ENCODE measurements at regions not wholly inside any gene's neighbourhood (a gene's known extent, or its start where the extent isn't known, plus 50 kb on each side); places are given as distances from the start of the nearest gene placed in this dataset.

DNA sequence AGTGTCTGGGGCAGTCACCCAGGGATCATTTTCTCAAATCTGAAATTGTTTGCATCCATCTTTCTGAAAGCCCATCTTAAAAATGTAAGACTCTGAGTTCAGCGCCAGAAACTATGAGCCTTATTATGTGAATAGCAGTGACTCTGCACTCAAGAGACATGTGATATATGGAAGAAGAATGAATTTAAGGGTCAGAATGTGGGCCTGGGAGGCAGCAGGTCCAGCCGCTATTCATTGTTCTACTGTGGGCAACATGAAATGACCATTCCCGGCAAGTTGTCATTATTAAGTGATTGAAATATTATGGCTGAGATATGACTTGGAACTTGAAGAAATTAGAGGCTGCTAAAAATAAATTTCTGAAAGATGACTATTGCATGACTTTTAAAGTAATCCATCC, 228.6 kb upstream of the ARRDC4 start:
- FAIRE-seq: no peak

DNA sequence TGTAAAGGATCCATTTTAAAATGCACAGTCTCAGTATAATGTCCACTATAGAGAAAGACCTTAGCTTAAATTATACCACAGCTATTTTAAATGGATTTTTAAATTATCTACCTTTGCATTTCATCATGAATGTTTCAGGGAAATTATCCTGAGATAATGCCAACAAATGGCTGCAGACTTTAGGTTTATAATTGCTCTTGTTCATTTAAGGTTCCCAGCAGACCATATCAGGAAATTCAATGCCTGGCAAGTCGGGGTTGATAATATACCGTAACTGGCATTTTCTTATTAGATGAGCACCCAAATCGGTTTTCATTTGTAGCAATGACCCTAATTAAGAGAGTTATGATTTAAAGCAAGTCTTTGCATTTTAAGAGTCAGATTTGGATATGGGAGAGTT, 227.1 kb upstream of the ARRDC4 start:
- no peak for FAIRE-seq

DNA sequence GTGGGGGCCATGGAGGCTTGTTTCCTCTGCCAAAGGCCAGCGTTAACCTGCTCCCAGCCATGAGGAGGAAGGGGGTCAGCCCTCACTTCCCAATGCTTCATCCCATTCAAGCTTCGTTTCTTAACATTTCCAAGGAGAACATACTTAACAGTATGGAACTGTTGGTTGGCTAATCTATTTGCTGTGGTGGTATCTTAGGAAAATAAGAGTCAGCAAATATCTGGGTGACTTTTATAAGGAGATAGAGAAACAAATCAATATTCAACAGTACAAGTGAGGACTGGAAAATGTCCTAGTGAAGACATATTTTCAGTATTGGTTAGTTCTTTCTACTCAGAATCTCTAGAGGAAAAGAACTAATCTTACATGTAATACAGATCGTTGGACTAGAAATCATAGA, 223.8 kb upstream of the ARRDC4 start:
- FAIRE-seq: no peak

DNA sequence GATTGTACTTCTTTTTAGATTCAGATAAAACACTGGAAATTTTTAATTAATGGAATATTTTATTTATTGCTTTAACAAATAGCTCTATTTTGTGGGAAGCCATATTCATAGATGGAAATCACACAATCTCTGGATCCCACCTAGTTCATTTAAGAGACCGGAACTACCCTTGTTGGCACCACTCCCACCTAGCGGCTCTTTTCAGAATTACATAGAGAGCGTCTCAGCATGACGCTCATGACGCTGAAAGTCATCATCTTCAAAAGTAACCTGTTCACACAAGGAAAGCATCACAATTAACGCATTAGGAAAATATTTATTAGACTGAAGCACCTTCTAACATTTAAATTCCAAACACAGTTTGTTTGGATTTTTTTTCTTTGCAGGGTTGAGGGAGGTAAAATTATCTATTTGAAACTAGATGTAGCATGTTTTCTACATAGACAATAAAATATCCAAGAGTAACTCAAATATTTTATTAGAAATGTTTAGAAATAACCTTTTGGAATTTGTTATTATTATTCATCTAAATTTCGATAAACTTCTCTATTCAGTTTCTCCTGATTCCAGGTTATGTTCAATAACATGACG, 214.9 kb upstream of the ARRDC4 start:
- no peak for FAIRE-seq

DNA sequence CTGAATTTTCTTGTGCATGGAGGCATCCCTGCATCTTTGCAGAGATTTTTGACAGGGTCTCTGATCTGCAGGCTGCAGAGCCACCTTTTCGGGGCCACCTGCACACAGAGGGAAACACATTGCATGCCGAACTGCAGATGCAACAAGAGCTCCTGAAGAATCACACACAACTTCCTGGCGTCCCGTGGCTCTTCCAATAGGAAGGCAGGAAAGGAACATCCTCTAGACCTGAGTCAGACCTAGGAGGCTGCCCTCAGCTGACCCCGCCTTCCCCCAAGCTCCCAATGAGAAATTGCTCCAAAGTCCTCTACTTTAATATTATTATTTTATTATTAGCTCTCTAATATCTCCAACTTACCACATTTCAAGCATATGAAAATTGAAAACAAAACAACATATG, 213.2 kb upstream of the ARRDC4 start:
- FAIRE-seq: no peak

DNA sequence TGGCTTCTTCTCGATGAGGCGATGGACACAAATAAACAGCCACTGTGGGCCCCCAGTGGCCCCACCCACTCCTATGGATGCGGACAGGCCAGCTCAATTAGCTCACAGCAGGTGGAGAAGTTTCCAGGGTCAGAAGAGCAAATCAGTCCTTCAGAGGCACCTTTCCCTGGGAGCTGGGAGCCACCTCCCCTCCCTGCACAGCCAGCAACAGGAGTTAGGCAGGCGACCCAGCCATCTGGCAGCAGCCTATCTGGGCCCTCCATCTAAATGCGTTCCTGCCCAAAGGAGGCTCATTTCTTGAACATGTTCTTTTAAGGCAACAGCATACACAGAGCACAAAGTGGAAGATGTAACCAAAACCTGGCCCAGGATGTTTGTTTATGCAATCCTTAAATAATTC, 211.9 kb upstream of the ARRDC4 start:
- FAIRE-seq: no peak

DNA sequence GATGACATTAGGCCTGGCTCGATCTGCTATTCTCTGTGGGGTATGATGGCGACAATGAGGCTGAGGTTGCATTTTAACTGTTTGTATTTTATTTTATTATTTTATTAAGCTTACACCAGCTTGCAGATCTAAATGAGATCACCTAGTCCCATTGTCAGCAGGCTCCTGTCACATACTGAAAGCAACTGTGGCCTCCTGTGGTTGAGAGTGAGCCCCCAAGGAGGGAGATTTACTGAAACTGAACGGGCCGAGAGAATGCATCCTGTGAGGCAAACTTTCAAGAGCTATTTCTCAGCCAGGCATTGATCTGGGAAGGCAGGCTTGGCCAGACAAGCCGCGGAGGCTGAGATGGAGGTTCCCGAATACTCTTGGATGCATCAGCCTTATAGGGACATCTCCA, 210.4 kb upstream of the ARRDC4 start:
- FAIRE-seq: no peak

DNA sequence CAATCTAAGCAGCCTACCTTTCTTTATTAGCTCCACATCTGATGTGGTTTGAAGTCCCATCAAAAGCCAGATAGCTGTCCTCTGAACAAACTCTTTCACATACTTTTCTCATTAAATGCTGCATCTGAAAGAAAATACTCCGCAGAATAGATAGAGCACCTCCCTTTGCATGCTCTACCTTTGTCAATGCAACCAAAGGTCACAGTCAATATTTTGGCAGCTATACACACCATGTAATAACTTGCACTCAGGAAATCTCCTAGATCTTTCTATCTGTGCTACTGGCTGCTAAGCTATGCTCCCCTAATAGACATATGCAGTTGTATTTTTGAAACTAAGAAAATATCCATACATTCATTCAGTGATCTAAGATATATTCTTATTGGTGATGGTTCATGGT, 204.8 kb upstream of the ARRDC4 start:
- FAIRE-seq: no peak

DNA sequence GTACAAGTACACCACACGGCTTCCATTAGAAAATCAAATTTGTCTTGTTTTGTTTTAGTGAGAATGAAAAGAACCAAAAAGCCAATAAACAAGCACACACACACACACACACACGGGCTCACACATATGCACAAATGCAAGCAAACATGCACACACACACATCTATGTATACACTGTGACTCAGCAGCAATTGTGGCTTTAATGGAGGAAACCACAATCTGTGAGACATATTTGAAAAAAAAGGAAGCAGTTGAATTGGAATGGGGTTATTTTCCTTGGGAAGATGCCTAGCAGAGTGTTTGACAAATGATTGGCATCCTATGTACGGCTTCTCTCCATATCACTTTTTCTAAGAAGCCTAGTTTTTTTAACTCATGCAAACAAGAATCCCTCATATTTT, 201.1 kb upstream of the ARRDC4 start:
- FAIRE-seq: no peak

DNA sequence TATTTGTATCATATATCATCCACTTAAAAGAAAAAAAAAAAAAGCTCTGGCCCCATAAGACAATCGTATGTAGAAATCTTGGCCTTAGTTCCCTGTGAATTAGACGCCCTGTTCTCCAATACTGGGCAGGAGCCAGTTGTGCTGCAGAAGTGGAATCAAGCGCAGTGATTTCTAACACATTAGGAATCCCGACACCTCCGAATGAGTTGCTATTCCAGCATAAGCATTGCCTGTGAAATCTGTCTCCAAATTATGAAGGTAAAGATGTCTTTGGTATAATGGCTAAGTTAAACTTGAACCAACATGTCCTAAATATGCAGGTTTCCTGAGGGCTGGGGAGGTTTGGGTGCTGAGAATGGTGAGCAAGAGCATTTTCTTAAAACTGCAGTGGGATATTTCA, 199.4 kb upstream of the ARRDC4 start:
- FAIRE-seq: no peak

DNA sequence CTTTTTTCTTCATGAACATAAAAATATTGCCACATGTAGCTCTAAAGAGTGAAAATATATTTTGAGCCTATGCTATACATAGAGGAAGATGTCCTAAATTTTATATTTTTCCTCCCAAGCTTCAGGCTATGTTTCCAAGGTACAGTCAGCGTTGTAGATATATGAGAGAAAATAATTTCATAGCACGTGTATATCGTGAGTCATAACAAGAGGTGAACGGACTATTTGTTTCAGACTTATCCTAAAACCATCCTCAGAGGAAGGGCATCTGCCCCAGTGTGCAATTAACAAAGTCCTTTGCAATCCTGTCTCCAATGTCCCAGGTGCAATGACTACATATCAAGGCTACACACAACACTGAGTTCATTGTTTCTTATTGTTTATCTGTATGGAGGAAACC, 177.3 kb upstream of the ARRDC4 start:
- no peak for FAIRE-seq

DNA sequence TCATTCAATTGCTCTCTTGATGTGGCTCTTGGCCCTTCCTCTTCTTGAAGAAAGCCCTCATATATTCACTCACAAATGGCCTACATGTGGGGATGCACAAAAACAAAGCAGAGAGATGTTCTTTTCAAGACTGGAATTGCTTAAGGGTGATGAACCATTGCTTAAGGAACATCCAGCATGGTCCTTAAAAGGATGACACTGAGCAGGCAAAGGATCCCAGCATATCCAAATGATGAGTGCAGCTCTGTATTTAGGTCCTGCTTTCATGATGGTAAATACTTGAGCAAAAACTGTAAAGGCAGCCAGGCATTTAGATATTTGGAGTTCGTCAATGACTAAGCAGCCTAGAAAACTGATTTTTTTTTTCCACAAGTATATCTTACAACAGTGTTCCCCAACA, 173.8 kb upstream of the ARRDC4 start:
- no peak for FAIRE-seq

DNA sequence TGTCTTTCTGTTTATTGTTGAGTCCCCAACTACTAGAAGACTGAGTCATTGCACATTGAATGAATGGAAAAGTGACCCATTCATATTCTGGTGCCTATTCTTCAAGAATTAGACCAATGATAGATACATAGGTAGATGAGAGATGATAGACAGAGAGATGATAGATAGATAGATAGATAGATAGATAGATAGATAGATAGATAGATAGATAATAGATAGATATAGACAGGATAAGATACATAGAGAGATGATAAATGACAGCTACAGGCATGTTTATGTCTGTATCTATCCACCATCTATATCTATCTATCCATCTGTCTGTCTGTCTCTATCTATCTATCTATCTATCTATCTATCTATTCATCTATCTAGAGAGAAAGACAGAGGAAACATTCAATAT, 170.3 kb upstream of the ARRDC4 start:
- no peak for FAIRE-seq

DNA sequence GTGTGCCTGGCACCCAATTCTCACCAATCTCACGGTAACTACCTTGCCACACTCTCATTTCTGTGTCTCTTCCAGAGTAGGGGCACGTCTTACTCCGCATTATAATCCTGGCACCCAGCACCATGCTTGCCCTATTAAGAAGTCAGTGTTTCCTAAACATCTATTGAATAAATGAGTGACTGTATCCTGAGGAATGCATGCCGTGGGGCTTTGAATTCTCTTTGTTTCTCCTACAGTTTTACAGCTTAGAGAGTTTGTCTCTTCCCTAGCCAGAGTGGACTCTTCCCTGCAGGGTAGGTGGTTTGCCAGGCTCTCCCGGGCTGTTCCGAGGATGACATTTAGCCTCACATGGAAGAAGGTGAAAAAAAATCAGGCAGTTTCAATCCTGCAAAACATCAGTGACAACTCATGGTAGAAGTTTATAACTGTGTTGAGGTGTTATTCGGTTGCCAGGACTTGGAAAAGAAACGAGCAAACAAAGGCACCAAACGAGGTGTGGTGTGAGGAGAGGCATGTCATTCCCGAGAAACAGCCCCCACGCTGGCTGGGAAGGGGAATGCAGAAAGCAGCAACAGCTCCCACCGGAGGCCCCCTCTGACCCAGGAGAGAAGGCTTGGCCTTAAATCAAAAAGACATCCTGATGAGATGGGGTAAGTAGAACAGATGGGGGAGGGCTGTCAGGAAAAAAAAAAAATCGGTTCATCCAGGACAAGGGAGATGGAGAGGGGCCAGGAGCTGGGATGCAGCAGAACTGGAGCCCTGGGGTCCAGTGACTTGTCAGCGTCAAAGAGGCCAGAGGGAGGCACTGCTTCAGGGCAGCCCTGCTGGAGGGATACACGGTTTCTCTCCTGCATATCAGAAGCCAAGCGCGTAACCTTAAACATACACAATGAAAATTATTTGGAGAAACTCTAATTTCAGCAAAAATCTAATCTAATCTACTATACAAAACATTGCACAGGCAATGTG, 168.4 kb upstream of the ARRDC4 start:
- FAIRE-seq: no peak

DNA sequence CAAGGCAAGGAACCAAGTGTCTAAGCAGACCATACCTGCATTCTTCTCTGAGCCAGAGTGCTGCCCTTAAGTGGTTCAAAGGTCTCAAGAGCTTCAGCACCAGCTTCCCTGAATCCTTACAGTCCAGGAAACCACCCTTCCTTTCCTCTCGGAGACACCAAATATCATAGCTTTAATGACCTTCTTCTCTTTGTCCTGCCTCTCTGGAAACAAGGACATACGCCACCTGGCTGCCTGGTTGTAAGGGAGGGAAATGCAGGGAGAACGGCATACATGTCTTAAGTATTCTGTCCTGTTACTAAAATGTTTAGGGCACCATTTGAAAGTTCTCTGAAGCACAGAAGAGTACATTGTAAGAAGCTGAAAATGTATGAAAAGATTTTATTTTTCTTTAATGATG, 155.6 kb upstream of the ARRDC4 start:
- FAIRE-seq: no peak

DNA sequence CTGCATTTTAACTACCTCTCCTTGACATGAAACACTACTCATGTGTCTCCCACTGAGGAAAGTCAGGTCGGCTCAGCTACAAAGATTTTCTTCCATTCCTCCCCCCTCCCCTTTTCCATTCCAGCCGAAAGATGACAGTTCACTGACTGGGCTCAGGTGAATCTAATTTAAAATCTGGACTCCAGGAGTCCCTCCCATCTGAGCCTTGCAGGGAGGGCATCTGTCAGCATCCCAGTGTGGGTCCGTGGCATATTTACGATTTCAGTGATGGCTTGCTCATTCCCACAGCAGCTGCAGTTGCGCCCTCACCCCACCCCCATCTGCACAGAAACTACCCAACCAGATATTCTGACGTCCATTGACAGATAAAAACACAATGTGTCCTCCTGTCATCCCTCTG, 153.7 kb upstream of the ARRDC4 start:
- no peak for FAIRE-seq

DNA sequence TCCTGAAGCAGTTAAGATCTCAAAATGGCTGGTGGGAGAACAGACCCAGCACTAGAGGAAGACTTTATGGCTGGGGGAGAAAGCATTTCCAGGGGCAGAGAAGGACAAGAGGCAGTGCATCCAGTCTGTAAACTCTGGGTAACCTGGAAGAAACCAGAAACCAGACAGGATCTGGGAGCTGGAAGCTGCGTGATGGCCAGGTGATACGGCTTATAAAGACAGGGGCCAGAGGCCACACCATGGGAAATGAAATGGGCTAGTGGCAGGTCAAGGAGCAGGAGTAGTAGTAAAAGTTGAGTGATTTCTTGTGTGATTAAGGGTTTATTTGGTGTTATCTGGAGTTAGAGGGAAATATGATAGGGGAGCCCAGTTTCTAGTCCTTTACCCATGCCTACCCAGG, 144.7 kb upstream of the ARRDC4 start:
- FAIRE-seq: no peak

DNA sequence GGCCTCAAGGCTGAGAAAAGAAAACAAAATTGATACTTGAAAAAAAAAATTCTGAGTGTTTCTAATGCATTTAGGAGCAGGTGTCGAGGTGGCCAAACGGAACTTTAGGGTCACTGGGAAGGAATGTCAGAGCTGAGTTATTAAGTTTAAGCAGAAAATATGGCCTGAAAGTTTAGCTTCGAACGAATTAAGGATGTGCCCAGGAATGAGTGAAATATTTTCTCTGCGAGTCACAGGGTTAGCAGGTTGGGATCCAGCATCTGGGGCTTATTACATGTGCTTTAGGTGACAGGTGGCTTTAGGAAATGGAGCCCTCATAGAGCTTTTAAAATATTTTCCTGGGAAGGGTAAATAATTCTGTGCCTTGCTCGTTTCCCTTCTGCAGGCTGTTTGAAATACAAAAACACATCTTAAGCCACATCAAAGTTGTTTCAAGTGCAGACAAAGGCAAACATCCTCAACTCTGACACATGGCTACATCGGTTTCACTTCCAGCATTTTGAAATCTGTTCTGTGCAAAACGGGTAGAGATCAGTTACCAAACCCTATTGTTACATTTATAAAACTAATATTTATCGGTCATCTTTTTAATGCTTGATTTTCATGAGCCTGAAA, 143.1 kb upstream of the ARRDC4 start:
- FAIRE-seq: no peak

DNA sequence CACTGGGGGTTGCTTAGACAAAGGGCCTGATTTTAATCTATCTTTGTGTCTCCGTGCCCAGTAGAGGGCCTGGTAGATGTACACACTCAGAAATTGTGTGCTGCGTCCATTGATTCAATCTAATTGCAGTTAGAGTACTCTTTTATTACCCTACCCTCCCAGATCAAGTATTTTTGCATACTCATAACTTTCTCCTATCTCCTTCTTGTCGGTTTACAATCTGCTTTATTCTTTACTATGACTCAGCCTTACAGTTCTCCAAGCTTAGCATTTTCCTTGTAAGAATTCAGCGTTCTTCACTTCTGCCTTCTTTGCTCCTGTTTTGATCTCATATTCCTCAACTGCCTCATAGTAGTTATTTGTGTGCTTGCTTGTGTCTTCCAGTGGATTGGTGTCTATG, 124.5 kb upstream of the ARRDC4 start:
- no peak for FAIRE-seq

DNA sequence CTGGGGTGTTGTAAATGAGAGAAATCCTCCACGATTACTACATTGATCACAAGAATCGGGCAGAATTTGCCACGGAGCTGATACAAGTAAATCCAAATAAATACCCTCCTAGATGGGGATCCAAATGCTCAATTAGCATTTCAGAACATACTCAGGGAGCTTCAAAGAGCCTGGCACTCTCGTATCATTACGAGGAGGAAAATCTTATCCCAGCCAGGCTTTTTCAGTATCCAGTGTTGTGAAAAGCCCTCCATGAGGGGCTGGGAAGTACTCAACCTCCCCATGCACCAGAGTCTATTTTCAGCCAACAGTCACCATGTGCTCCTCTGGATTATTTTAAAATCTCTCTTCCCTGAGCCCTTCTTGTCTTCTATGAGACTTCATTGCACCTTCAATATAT, 122.6 kb upstream of the ARRDC4 start:
- FAIRE-seq: no peak

DNA sequence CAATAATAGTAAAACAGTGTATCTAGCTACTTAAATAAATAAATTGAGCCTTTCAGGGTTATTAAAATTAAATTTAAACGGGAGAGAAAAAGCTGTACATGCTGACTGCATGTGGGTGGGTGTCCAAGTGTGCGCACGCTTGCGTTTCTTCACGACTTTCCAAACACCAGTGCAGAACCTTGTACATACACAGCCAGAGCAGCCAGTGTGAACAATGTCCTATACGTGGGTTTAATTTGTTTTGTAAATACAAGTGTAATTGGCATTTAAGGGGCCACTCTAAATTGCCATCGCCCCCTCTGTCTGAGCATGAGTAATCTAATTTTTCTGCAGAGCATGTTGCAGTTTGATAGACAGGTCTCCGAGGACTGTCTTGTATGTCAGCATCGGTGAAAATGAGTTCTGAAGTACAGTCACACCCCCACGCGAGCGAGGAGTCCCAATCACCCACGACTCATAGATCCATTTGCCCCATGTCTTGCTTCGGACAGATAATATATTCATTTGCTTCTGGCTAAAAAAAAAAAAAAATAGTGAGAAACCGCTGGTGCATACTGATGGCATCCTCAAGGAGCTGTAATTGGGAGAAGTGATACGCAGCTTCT, 121.8 kb upstream of the ARRDC4 start:
- no peak for FAIRE-seq

DNA sequence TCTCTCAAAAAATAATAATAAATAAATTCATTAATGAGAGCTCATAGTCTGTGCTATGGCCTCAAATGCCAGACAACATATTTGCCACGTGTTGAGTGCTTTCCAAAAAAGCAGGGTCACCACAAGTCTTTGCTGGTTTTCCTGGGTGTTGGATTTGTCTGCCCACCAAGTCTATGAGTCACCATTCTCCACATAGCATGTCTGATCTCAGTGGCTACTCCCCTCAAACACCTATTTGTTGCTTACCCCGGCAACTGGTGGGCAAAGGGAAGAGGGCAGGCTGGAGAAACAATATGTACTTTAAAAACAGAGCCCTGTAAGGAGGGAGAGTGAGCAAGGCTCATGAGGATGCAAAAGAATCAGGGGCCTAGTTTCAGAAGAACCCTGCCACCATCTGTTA, 120.0 kb upstream of the ARRDC4 start:
- no peak for FAIRE-seq

DNA sequence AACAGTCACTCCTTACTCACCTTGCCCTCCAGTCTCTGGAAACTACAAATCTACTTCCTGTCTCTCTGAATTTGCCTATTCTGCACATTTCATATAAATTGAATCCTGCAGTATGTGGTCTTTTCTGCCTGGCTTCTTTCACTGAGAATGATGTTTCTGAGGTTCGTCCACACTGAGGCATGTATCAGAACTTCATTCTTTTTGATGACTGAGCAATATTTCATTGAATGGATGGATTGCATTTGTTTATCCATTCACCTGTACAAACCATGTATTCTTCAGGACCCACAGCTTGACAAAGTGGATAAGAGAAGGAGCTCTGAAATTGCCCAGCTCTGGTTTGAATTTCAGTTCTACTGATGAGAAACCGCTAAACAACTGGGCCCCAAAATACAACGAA, 118.9 kb upstream of the ARRDC4 start:
- FAIRE-seq: no peak

DNA sequence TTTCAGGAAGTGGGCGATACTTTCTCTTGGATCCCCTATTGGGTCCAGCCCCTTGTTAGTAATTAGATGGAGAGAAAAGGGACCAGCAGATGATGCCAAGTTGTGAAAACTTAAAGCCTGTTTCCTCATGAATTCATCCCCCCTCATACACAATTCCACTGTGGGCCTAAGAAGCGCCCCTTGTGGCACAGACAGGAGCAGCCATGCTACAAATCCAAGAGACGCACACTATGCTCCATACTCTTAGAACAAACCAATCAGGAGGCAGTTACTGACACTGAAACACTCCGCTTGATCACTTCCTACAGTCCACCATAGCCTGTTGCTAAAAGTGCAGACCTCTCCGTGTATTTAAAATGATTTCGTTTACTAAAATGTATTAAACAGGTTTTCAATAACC, 111.3 kb upstream of the ARRDC4 start:
- FAIRE-seq: no peak

All from TTC549 (cell line).